Body of pancreas (tissue), 4 donors: ENCODE measurements at regions not wholly inside any gene's neighbourhood (a gene's known extent, or its start where the extent isn't known, plus 50 kb on each side); places are given as distances from the start of the nearest gene placed in this dataset.

Experiments
- CTCF ChIP-seq, 7 experiments: fragments of 450-650 bp in 4 of 7; fragments of 200-600 bp in 3 of 7; sonication (generic) in 3 of 7; IDR thresholded peaks; one replicate each; pipeline ENCODE4 v1.5.1; 2016 to 2019; ENCODE audit warnings: antibody characterized with exemption in 7 of 7
- POLR2A ChIP-seq, 3 donors: fragments of 450-650 bp; IDR thresholded peaks; one replicate each; pipeline ENCODE4 v1.6.1; 2016; ENCODE audit warnings: antibody characterized with exemption in 3 of 3, mild to moderate bottlenecking in 2 of 3

- TF ChIP-seq CTCF (IDR thresholded peaks at IDR 0.05) (no peak), POLR2A (IDR thresholded peaks at IDR 0.05) (no peak)
Observed at GRCh38 chrY:15162211-15162610, 637.9 kb downstream of the NLGN4Y start.
